Fibroblast of lung (primary cell): ENCODE measurements at regions not wholly inside any gene's neighbourhood (a gene's known extent, or its start where the extent isn't known, plus 50 kb on each side); places are given as distances from the start of the nearest gene placed in this dataset.

Experiments used
- EZH2 ChIP-seq: IDR thresholded peaks from 2 replicates; pipeline ENCODE4 v1.5.1; 2012; ENCODE audit warnings: low read length, control low read depth, mild to moderate bottlenecking; ENCODE audit errors: missing control alignments
- TF ChIP-seq, protein P1 (sequence below), 2 donors: IDR thresholded peaks in 1 of 2; conservative IDR thresholded peaks in 1 of 2; 1 replicate in 1 of 2; 2 replicates in 1 of 2; pipeline ENCODE4 v1.5.1; 2011 to 2012; ENCODE audit warnings: low read length in 2 of 2, control low read depth in 1 of 2, inconsistent platforms in 1 of 2, low read depth in 1 of 2, mild to moderate bottlenecking in 1 of 2

DNA sequence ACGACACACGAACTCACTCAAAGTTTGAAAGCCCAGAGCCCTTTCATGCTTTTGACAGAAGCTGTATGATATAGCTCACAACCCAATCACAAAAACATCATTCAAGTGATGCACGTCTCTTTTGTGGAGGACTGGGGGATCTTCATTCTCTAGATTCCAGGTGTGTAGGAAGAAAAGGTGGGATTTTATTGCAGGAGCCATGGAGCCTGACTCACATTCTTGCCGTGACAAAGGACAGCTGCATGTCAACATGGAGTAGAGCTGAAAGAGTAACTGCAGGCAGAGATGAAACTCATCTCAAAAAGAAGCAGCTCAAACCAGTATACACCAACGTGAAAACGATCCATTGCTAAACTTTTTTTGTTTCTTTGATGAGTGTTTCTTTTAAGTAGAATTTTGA is 50.9 kb upstream of the PDE1A start:
- TF ChIP-seq, protein P1, sequence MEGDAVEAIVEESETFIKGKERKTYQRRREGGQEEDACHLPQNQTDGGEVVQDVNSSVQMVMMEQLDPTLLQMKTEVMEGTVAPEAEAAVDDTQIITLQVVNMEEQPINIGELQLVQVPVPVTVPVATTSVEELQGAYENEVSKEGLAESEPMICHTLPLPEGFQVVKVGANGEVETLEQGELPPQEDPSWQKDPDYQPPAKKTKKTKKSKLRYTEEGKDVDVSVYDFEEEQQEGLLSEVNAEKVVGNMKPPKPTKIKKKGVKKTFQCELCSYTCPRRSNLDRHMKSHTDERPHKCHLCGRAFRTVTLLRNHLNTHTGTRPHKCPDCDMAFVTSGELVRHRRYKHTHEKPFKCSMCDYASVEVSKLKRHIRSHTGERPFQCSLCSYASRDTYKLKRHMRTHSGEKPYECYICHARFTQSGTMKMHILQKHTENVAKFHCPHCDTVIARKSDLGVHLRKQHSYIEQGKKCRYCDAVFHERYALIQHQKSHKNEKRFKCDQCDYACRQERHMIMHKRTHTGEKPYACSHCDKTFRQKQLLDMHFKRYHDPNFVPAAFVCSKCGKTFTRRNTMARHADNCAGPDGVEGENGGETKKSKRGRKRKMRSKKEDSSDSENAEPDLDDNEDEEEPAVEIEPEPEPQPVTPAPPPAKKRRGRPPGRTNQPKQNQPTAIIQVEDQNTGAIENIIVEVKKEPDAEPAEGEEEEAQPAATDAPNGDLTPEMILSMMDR (conservative IDR thresholded peaks at IDR 0.05 in 1 of 2, IDR thresholded peaks at IDR 0.05 in 1 of 2; ENCODE audit: low read depth in 1 of 2, low read length in 2 of 2) = no peak
- no peak for TF ChIP-seq EZH2
